ENCODE measurements at regions not wholly inside any gene's neighbourhood (a gene's known extent, or its start where the extent isn't known, plus 50 kb on each side); places are given as distances from the start of the nearest gene placed in this dataset.
A peak's percentile ranks its signal among the peaks of the same experiment; 100 is the strongest.

DNA sequence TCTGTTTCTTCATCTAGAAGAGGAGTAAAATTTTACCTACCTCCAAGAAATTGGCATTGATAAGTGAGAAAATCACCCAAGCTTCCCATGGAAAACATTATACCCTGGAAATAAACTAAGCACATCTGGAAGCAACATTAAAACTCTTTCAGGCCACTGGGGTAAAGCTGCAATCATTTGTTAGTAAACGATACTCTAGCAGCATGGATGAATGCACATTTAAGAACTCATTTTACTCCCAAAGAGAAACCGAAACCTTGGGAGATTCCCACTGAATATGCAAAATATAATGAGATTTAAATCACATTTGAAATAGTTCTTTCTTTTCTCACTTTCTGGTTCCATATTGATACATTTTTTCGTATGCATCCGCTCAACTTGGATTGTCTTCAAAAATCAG, 467.5 kb downstream of the EFNA5 start:
- H3K4me1 ChIP-seq (ENCODE audit: control insufficient read depth in 2 of 3, insufficient read depth in 2 of 3, low read depth in 1 of 3, low read length in 3 of 3): no peaks in the 10 kb centered on the region
- H3K4me3 ChIP-seq (ENCODE audit: low read length in 3 of 3): no peak overlapping the region
- DNase-seq (peak in 2 of 5 donors; percentile 76), FAIRE-seq (no peak)
- no peaks in the 10 kb centered on the region for H3K36me3 ChIP-seq (ENCODE audit: control insufficient read depth in 2 of 3, insufficient read depth in 3 of 3, low read length in 3 of 3)
- H3K9me3 ChIP-seq (ENCODE audit: control insufficient read depth in 2 of 3, insufficient read depth in 1 of 3, low read length in 3 of 3): no peaks in the 10 kb centered on the region
- H3K9ac ChIP-seq (ENCODE audit: low read length in 3 of 3): no peak overlapping the region
- intact Hi-C loops (cut with DNase I): no loop called here
- H3K27ac ChIP-seq (ENCODE audit: low read depth in 2 of 2, low read length in 2 of 2): no peak overlapping the region
- no peaks in the 10 kb centered on the region for H3K27me3 ChIP-seq (ENCODE audit: control insufficient read depth, insufficient read depth, low read length)
- TF ChIP-seq, protein P1, sequence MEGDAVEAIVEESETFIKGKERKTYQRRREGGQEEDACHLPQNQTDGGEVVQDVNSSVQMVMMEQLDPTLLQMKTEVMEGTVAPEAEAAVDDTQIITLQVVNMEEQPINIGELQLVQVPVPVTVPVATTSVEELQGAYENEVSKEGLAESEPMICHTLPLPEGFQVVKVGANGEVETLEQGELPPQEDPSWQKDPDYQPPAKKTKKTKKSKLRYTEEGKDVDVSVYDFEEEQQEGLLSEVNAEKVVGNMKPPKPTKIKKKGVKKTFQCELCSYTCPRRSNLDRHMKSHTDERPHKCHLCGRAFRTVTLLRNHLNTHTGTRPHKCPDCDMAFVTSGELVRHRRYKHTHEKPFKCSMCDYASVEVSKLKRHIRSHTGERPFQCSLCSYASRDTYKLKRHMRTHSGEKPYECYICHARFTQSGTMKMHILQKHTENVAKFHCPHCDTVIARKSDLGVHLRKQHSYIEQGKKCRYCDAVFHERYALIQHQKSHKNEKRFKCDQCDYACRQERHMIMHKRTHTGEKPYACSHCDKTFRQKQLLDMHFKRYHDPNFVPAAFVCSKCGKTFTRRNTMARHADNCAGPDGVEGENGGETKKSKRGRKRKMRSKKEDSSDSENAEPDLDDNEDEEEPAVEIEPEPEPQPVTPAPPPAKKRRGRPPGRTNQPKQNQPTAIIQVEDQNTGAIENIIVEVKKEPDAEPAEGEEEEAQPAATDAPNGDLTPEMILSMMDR (IDR thresholded peaks at IDR 0.05; ENCODE audit: borderline replicate concordance, extremely low read depth, insufficient read depth): no peak

DNA sequence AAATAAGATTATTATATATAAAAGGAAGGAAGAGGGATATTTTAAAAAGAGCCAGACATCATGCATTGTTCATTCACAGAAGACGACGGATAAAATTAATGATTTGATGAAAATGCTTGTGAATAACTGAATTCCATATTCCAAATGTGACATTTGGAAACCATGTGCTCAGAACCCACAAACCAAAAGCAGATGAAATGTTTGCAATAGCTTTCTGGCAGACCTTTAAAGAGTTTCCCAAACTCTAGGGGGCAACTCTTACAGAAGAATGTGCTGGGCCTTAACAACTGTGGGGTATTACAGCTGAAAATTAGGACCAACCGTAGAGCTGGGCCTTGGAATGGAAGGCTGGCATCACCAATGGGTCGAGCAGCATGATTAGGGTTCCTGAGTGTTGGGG, 471.0 kb downstream of the EFNA5 start:
- TF ChIP-seq, protein P1 (IDR thresholded peaks at IDR 0.05; ENCODE audit: borderline replicate concordance, extremely low read depth, insufficient read depth): no peak
- FAIRE-seq: no peak
- intact Hi-C loops (cut with DNase I): no loop called here

DNA sequence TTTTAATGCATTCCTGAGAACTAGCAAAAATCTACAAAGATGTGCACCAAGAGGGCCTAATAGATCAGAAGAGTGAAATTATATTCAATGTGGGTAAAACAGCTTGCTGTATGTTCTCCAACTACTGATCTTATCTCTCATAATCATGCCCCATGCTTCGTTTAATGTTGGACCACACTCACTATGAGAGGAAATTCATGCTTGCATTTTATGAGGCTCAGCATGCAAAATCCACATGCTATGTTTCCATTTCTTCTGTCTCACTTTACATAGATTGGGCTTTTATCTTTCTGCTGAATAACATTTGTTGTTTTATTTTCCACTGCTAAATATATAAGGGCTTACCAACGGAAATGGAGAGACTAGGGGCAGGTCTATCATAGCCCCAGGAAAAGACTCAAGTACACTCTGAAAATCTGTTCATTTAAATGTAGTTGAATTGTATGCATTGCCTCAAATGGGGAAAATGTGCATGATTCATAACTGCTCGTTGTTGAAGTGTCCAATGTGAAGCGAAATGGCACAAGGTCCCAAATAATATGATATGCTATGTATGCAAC, 474.2 kb downstream of the EFNA5 start:
- no peaks in the 10 kb centered on the region for H3K9me3 ChIP-seq (ENCODE audit: control insufficient read depth in 2 of 3, insufficient read depth in 1 of 3, low read length in 3 of 3)
- DNase-seq (no peak), FAIRE-seq (no peak)
- TF ChIP-seq, protein P1 (IDR thresholded peaks at IDR 0.05; ENCODE audit: borderline replicate concordance, extremely low read depth, insufficient read depth): no peak
- H3K27me3 ChIP-seq (ENCODE audit: control insufficient read depth, insufficient read depth, low read length): no peaks in the 10 kb centered on the region
- intact Hi-C loops (cut with DNase I): no loop called here
- H3K36me3 ChIP-seq (ENCODE audit: control insufficient read depth in 2 of 3, insufficient read depth in 3 of 3, low read length in 3 of 3): no peaks in the 10 kb centered on the region
- no peak overlapping the region for H3K9ac ChIP-seq (ENCODE audit: low read length in 3 of 3)
- no peaks in the 10 kb centered on the region for H3K4me1 ChIP-seq (ENCODE audit: control insufficient read depth in 2 of 3, insufficient read depth in 2 of 3, low read depth in 1 of 3, low read length in 3 of 3)
- no peak overlapping the region for H3K27ac ChIP-seq (ENCODE audit: low read depth in 2 of 2, low read length in 2 of 2)
- no peak overlapping the region for H3K4me3 ChIP-seq (ENCODE audit: low read length in 3 of 3)

More for the DNA sequence above, 471.0 kb downstream of the EFNA5 start:
- H3K27me3 ChIP-seq (ENCODE audit: control insufficient read depth, insufficient read depth, low read length): no peaks in the 10 kb centered on the region
- H3K9me3 ChIP-seq (ENCODE audit: control insufficient read depth in 2 of 3, insufficient read depth in 1 of 3, low read length in 3 of 3): no peaks in the 10 kb centered on the region
- H3K36me3 ChIP-seq (ENCODE audit: control insufficient read depth in 2 of 3, insufficient read depth in 3 of 3, low read length in 3 of 3): no peaks in the 10 kb centered on the region
- DNase-seq: no peak
- H3K27ac ChIP-seq (ENCODE audit: low read depth in 2 of 2, low read length in 2 of 2): no peak overlapping the region
- H3K4me3 ChIP-seq (ENCODE audit: low read length in 3 of 3): no peak overlapping the region
- H3K4me1 ChIP-seq (ENCODE audit: control insufficient read depth in 2 of 3, insufficient read depth in 2 of 3, low read depth in 1 of 3, low read length in 3 of 3): no peaks in the 10 kb centered on the region
- H3K9ac ChIP-seq (ENCODE audit: low read length in 3 of 3): no peak overlapping the region

DNA sequence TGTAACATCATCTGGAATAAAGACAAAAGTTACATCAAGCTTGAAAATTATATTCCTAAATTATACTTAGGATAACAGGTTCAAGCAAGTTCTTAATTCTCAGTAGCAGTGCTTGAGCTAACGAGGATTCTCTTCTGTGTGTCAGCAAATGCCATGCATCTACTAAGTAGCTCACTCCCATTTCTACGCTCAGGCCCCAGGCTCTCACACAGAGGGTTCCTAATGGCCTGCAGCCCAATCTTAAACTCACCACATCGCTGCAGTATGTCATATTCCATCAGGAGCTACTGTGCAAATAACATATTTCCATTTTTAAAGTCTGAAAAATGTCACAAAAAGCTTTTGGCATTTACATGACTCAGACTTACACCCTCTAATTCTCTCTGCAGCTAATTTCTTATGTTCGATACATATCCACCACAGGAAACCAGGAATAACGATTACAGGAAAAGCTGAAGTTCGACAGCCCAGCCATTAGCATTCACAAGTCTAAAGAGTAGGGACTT, 474.8 kb downstream of the EFNA5 start:
- H3K9me3 ChIP-seq (ENCODE audit: control insufficient read depth in 2 of 3, insufficient read depth in 1 of 3, low read length in 3 of 3): no peaks in the 10 kb centered on the region
- no peaks in the 10 kb centered on the region for H3K36me3 ChIP-seq (ENCODE audit: control insufficient read depth in 2 of 3, insufficient read depth in 3 of 3, low read length in 3 of 3)
- no peak overlapping the region for H3K27ac ChIP-seq (ENCODE audit: low read depth in 2 of 2, low read length in 2 of 2)
- DNase-seq (no peak), FAIRE-seq (no peak)
- intact Hi-C loops (cut with DNase I): no loop called here
- TF ChIP-seq, protein P1 (IDR thresholded peaks at IDR 0.05; ENCODE audit: borderline replicate concordance, extremely low read depth, insufficient read depth): no peak
- no peak overlapping the region for H3K9ac ChIP-seq (ENCODE audit: low read length in 3 of 3)
- no peaks in the 10 kb centered on the region for H3K4me1 ChIP-seq (ENCODE audit: control insufficient read depth in 2 of 3, insufficient read depth in 2 of 3, low read depth in 1 of 3, low read length in 3 of 3)
- no peaks in the 10 kb centered on the region for H3K27me3 ChIP-seq (ENCODE audit: control insufficient read depth, insufficient read depth, low read length)
- no peak overlapping the region for H3K4me3 ChIP-seq (ENCODE audit: low read length in 3 of 3)
